GM19099 (cell line): ENCODE measurements at regions not wholly inside any gene's neighbourhood (a gene's known extent, or its start where the extent isn't known, plus 50 kb on each side); places are given as distances from the start of the nearest gene placed in this dataset.

Experiments used
- POLR2A ChIP-seq: IDR thresholded peaks from 3 replicates; pipeline ENCODE4 v1.6.1; 2011; ENCODE audit warnings: low read depth; ENCODE audit not compliant: insufficient read length; ENCODE audit errors: extremely low read depth

GRCh38 chr16:87123356-87124001, 193.7 kb downstream of the C16orf95 start:
- TF ChIP-seq POLR2A, result no peak

DNA sequence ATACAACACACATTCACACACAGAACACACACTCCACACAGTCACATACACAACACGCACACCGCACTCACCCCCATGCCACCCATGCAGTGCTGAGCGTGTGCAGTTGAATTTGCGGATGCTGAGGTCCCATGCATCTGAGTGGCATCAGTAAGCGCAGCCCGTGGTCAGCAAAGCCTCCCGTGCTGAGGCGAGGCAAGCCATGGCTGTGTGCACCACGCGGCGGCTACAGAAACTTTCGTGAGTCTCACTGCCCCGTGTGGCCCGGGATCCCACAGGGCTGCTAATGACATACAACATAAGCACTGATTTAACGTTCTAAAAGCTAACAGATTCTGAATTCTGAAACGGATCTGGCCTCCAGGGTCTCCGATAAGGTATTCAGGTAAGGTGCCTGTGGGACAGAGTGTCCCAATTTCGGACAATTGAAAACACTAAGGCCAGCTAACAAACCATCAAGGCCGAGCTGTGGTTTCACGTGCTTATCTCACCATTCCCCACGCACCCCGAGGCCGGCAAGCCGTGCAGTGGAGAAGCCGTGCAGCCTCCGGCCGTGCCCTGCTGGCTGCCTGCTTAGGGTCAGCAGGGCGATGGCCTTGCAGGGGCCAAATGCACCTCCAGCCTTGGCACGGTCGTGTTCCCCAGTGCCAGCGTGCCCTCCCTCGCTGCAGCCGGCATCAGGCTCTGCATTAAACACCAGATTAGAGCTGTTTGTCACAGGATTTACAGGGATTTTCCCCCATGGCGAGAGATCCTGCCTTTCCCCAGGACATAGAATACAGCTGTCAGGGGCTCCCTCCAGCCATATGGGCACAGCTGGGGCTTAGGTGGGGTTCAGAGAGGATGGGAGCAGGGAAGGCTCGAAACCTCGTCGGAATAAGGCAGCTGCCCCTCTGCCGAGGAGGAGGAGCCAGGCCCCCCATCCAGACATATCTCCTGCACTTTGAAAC, 191.7 kb downstream of the C16orf95 start:
- no peak for TF ChIP-seq POLR2A

DNA sequence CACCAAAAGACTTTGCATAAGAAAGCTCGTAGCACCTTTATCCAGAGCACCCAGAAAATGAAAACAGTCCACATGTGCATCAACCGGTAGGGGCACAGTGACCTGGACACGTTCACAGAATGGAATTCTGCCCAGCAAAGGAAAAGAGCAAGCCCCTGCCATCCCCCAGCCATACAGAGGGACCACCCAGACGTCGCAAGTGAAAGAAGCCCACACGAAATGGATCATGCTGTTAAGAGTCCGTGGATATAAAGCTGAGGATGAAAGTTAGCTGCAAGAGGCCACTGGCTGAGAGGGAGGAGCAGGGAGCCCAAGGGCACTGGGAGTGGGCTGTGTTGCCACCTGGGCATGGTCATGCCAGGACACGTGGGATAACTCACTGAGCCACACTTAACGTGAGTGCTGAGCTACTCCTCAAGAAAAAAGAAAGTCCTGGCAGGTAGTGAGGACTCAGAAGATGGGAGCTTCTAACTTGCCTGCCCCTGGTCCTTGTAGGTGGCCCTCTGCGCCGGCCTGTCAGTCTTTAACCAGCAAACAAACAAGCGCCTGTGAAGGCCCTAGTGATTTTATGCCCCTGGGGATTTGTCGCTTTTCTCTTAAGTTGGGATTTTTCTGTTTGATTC, 190.7 kb downstream of the C16orf95 start:
- TF ChIP-seq POLR2A, result no peak

GRCh38 chr16:87127061-87127765, 190.0 kb downstream of the C16orf95 start:
- TF ChIP-seq POLR2A, result no peak

- no peak for TF ChIP-seq POLR2A
These were observed 189.4 kb downstream of the C16orf95 start for GRCh38 chr16:87127766-87128147.

GRCh38 chr16:87129771-87130170, 187.4 kb downstream of the C16orf95 start:
- TF ChIP-seq POLR2A, result no peak

DNA sequence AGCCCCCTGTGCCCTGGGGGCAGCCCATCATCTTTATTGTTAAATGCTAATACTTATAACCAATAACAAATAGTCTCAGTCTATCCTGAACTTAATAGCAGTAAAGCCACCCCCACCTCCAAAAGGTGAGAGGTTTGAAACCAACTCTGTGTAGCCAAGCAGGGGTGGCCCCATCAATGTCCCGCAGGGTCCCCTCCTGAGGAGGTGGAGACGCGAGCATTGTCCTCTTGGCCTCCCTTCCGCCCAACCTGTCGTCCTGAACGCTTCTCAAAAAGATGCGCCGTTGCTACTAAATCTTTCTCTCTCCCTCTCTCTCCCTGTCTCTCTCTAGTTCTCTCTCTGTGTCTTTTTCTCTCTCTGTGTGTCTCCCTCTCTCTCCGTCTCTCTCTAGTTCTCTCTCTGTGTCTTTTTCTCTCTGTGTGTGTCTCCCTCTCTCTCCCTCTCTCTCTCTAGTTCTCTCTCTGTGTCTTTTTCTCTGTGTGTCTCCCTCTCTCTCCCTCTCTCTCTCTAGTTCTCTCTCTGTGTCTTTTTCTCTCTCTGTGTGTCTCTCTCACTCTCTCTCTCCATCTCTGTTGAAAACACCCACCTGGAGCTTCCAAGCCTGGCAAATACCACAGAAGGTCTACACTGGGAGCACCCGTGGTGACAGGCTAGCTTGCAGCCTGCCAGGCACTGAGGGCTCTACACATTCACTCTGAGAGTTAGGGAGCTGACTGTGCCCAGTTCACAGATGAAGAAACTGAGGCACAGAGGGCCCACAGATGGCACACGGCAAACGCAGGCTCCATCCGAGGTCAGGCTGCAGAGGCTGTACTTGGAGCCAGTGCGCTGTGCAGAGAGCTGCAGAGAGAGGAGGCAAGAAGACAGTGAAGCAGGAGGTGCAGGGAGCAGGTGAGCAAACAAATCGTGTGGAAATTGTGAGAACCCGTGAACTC, 185.9 kb downstream of the C16orf95 start:
- no peak for TF ChIP-seq POLR2A

DNA sequence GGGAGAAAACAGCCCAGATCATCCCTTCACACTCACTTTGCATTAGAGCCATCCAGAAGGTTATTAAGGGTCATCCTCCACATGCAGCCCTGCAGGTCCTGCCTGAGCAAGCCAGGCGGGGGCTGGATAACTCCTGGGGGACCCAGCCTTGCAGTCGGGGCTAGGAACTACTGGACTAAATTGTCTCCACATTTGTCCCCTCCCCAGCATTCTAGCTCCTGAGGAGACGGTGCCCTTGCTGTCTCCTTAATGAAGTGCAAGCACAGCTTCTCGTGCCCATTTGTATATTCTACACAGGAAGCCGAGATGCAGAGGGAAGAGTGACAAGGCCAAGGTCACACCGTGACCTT, 185.2 kb downstream of the C16orf95 start:
- TF ChIP-seq POLR2A, result no peak

- no peak for TF ChIP-seq POLR2A
These were observed 184.7 kb downstream of the C16orf95 start for GRCh38 chr16:87132361-87133014.

DNA sequence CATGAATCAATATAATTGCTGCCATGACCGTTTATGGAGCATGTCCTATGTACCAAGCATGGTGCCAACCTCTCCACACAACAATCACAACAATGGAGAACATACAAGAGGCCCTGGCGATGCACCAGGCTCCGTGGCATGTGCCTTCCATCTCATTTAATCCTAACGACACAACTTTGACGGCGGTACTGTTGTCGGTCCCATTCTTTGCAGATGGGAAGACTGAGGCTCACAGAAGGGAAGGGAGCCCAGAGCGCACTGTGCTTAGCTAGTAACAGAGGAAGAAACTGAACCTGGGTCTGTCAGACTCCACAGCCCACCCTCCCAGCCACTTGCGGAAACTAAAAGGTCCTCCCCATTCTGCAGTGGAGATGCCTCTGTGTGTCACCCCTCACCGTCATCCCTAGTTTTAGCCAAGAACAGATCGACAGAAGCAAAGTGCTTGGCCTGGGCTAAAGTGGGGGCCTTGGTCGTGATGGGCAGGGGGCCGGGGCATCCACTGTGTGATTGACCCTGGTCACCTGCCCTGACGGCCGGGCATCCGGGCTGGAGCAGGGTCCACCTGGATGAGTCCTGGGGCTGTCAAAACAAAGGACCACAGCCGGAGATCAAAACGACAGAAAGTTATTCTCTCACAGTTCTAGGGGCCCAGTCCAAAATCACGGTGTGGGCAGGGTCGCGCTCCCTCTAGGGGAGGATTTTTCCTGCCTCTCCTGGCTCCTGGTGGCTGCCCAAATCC, 183.9 kb downstream of the C16orf95 start:
- no peak for TF ChIP-seq POLR2A

- no peak for TF ChIP-seq POLR2A
These were observed 183.1 kb downstream of the C16orf95 start for GRCh38 chr16:87133966-87134627.

DNA sequence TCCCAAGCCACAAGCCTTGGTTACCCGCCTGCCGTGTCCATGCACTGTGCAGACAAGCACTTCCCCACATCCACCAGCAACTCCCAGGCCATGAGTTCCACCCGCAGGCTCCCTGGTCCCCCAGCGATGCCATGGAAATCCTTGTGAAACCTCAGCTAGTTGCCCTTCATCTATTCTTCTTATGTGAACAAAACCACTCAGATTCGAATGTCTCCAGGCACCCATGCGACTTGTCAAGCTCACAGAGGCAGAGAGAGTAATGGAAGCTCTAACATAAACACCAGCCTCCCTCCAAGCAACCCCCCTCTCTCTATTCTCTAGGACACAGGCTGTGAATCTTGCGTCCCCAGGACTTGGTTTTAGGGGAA, 182.6 kb downstream of the C16orf95 start:
- TF ChIP-seq POLR2A, result no peak

- no peak for TF ChIP-seq POLR2A
These were observed 181.8 kb downstream of the C16orf95 start for GRCh38 chr16:87135246-87136030.
